Breast epithelium (tissue), 3 donors: ENCODE measurements at regions not wholly inside any gene's neighbourhood (a gene's known extent, or its start where the extent isn't known, plus 50 kb on each side); places are given as distances from the start of the nearest gene placed in this dataset.

Source experiments
- POLR2A ChIP-seq: fragments of 450-650 bp; IDR thresholded peaks from one replicate; pipeline ENCODE4 v1.6.1; 2016; ENCODE audit warnings: antibody characterized with exemption, mild to moderate bottlenecking, moderate library complexity
- TF ChIP-seq, protein P1 (sequence below), 3 donors: fragments of 450-650 bp; IDR thresholded peaks; one replicate each; pipeline ENCODE4 v1.5.1; 2016 to 2017; ENCODE audit warnings: antibody characterized with exemption in 3 of 3, mild to moderate bottlenecking in 3 of 3, moderate library complexity in 3 of 3

DNA sequence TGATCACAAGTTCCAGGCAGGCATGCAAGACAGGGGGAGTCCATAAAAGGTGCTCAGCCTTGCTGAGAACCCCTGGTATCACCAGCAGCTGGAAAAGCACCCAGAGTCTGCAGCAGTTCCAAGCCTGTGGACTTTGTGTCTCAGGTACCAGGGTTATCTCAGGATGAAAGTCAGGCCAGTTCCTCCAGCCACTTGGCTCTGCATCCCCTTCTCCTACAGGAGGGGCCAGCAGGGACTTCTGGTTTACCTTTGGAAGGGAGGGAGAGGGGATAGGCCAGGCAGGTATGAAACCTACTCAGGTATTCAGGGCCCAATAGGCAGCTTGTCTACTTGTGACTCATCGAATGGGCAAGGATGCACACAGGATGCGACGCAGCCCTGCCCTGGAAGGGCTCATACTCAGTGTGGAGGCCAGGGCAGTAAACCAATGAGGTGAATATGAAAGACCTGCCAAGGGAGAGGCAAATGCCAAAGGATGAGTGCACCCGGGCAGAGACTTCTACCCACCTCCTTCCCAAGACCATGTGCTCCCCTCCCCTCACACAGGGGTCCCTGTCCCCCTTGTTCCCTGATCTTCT lies 148.2 kb downstream of the SLC38A6 start:
- TF ChIP-seq, protein P1, sequence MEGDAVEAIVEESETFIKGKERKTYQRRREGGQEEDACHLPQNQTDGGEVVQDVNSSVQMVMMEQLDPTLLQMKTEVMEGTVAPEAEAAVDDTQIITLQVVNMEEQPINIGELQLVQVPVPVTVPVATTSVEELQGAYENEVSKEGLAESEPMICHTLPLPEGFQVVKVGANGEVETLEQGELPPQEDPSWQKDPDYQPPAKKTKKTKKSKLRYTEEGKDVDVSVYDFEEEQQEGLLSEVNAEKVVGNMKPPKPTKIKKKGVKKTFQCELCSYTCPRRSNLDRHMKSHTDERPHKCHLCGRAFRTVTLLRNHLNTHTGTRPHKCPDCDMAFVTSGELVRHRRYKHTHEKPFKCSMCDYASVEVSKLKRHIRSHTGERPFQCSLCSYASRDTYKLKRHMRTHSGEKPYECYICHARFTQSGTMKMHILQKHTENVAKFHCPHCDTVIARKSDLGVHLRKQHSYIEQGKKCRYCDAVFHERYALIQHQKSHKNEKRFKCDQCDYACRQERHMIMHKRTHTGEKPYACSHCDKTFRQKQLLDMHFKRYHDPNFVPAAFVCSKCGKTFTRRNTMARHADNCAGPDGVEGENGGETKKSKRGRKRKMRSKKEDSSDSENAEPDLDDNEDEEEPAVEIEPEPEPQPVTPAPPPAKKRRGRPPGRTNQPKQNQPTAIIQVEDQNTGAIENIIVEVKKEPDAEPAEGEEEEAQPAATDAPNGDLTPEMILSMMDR (IDR thresholded peaks at IDR 0.05), result no peak
- no peak for TF ChIP-seq POLR2A
